Keratinocyte (primary cell): ENCODE measurements at regions not wholly inside any gene's neighbourhood (a gene's known extent, or its start where the extent isn't known, plus 50 kb on each side); places are given as distances from the start of the nearest gene placed in this dataset.

Experiments used
- DNase-seq: peaks from one replicate; pipeline ENCODE4 v3.0.0-alpha.2; 2011; ENCODE audit warnings: low read depth, missing footprints, low spot score
- FAIRE-seq: peaks from 2 replicates; lab custom pipeline; 2011; peaks lifted over from hg19 to GRCh38; lab: Jason Lieb, UNC
- H2AFZ ChIP-seq: 2 replicates; pipeline ENCODE4 v1.6.0; 2012; ENCODE audit warnings: low read length, control low read depth, inconsistent platforms; ENCODE audit not compliant: control insufficient read depth
- H3K27ac ChIP-seq: 2 replicates; pipeline ENCODE4 v1.5.1; 2011; ENCODE audit warnings: low read length; ENCODE audit not compliant: control insufficient read depth, insufficient read depth
- H3K27me3 ChIP-seq: 3 replicates; pipeline ENCODE4 v1.6.0; 2011; ENCODE audit warnings: low read length; ENCODE audit not compliant: control insufficient read depth, insufficient read depth; ENCODE audit errors: extremely low read depth
- H3K36me3 ChIP-seq, 2 experiments: 2 replicates in 1 of 2; 3 replicates in 1 of 2; pipeline ENCODE4 v1.5.1; 2011; ENCODE audit warnings: low read length in 2 of 2, mild to moderate bottlenecking in 1 of 2; ENCODE audit not compliant: control insufficient read depth in 2 of 2, insufficient read depth in 2 of 2; ENCODE audit errors: extremely low read depth in 1 of 2
- H3K4me1 ChIP-seq: 3 replicates; pipeline ENCODE4 v1.5.1; 2011; ENCODE audit warnings: low read length; ENCODE audit not compliant: control insufficient read depth, insufficient read depth; ENCODE audit errors: extremely low read depth
- H3K4me2 ChIP-seq: 3 replicates; pipeline ENCODE4 v1.6.0; 2011; ENCODE audit warnings: low read depth, low read length; ENCODE audit not compliant: control insufficient read depth, insufficient read depth; ENCODE audit errors: extremely low read depth
- H3K4me3 ChIP-seq, 3 experiments: fragments of 200-600 bp in 1 of 3; sonication (generic) in 1 of 3; 2 replicates in 2 of 3; 3 replicates in 1 of 3; pipeline ENCODE4 v1.5.1; 2011 to 2016; ENCODE audit warnings: low read length in 3 of 3, mild to moderate bottlenecking in 3 of 3, control low read depth in 2 of 3, inconsistent platforms in 1 of 3, low read depth in 1 of 3, mixed read lengths in 1 of 3, mixed run types in 1 of 3, moderate library complexity in 1 of 3; ENCODE audit not compliant: control insufficient read depth in 2 of 3, insufficient read depth in 2 of 3; ENCODE audit errors: extremely low read depth in 1 of 3
- H3K79me2 ChIP-seq: 2 replicates; pipeline ENCODE4 v1.6.0; 2012; ENCODE audit warnings: low read length; ENCODE audit not compliant: control insufficient read depth, insufficient read depth
- H3K9ac ChIP-seq: 3 replicates; pipeline ENCODE4 v1.6.0; 2011; ENCODE audit warnings: low read length; ENCODE audit not compliant: control insufficient read depth, insufficient read depth; ENCODE audit errors: extremely low read depth
- H3K9me1 ChIP-seq: 3 replicates; pipeline ENCODE4 v1.6.0; 2011; ENCODE audit warnings: low read length; ENCODE audit not compliant: control insufficient read depth, insufficient read depth; ENCODE audit errors: extremely low read depth
- H3K9me3 ChIP-seq: 2 replicates; pipeline ENCODE4 v1.5.1; 2012; ENCODE audit warnings: low read depth, low read length; ENCODE audit not compliant: control insufficient read depth
- H4K20me1 ChIP-seq: 3 replicates; pipeline ENCODE4 v1.6.0; 2011; ENCODE audit warnings: low read length; ENCODE audit not compliant: control insufficient read depth, insufficient read depth; ENCODE audit errors: extremely low read depth
- CTCF ChIP-seq, 3 experiments: IDR thresholded peaks in 1 of 3; conservative IDR thresholded peaks in 1 of 3; optimal IDR thresholded peaks in 1 of 3; 2 replicates in 2 of 3; 3 replicates in 1 of 3; pipeline versions ENCODE3 to v1.5.1; 2011; ENCODE audit warnings: low read length in 3 of 3, mild to moderate bottlenecking in 3 of 3, moderate library complexity in 2 of 3, control low read depth in 1 of 3, inconsistent platforms in 1 of 3; ENCODE audit not compliant: insufficient read depth in 2 of 3; ENCODE audit errors: extremely low read depth in 1 of 3
- EZH2 ChIP-seq: IDR thresholded peaks from one replicate; pipeline ENCODE4 v1.6.1; 2012; ENCODE audit warnings: inconsistent platforms, mild to moderate bottlenecking, low read length, moderate library complexity
- dilution Hi-C: fragments of 300-500 bp; cut with MboI; formaldehyde crosslinking; loops from one replicate; pipeline ENCODE4 v1.7.0; 2020; ENCODE audit warnings: low sequenced_read_pairs; ENCODE audit not compliant: extremely low pct_ligation_motif_present

GRCh38 chr1:88204111-88204510 lies 480.0 kb upstream of the PKN2 start:
- FAIRE-seq (no peak), DNase-seq (no peak)
- no peak for TF ChIP-seq CTCF (optimal IDR thresholded peaks at IDR 0.05 in 1 of 3, IDR thresholded peaks at IDR 0.05 in 1 of 3, conservative IDR thresholded peaks at IDR 0.05 in 1 of 3; ENCODE audit: extremely low read depth in 1 of 3, insufficient read depth in 2 of 3, low read length in 3 of 3)
- no peak for TF ChIP-seq EZH2
- H3K9me1 ChIP-seq, result no peaks in the 10 kb centered on the region
- no peaks in the 10 kb centered on the region for H3K9me3 ChIP-seq
- dilution Hi-C loops, result no loop called here
- H3K4me3 ChIP-seq, result no peak overlapping the region
- no peaks in the 10 kb centered on the region for H3K4me1 ChIP-seq
- peaks cover 2% of the 10 kb centered on the region for H4K20me1 ChIP-seq
- no peak overlapping the region for H3K9ac ChIP-seq
- H3K27me3 ChIP-seq, result no peaks in the 10 kb centered on the region
- no peak overlapping the region for H3K27ac ChIP-seq
- no peaks in the 10 kb centered on the region for H3K79me2 ChIP-seq
- H3K36me3 ChIP-seq, result no peaks in the 10 kb centered on the region
- no peak overlapping the region for H2AFZ ChIP-seq
- H3K4me2 ChIP-seq, result no peak overlapping the region

GRCh38 chr1:88204612-88205167 lies 479.4 kb upstream of the PKN2 start:
- Histone ChIP-seq H3K9ac (no peak overlapping the region), H2AFZ (no peak overlapping the region), H3K79me2 (no peaks in the 10 kb centered on the region), H4K20me1 (peaks cover 2% of the 10 kb centered on the region), H3K4me3 (no peak overlapping the region), H3K27me3 (no peaks in the 10 kb centered on the region), H3K4me2 (no peak overlapping the region), H3K9me3 (no peaks in the 10 kb centered on the region), H3K27ac (no peak overlapping the region), H3K4me1 (no peaks in the 10 kb centered on the region), H3K36me3 (no peaks in the 10 kb centered on the region), H3K9me1 (no peaks in the 10 kb centered on the region)
- DNase-seq (no peak), FAIRE-seq (no peak)
- dilution Hi-C loops, result no loop called here
- TF ChIP-seq CTCF (optimal IDR thresholded peaks at IDR 0.05 in 1 of 3, IDR thresholded peaks at IDR 0.05 in 1 of 3, conservative IDR thresholded peaks at IDR 0.05 in 1 of 3; ENCODE audit: extremely low read depth in 1 of 3, insufficient read depth in 2 of 3, low read length in 3 of 3) (no peak), EZH2 (no peak)
